Stimulated activated naive B cell treated with anti-CD40 and anti-IgM and Interleukin-4, amounts not matched to agents 10 μg/mL and 1 μg/mL and 100 μg/mL, for 72 hours (primary cell): ENCODE measurements at regions not wholly inside any gene's neighbourhood (a gene's known extent, or its start where the extent isn't known, plus 50 kb on each side); places are given as distances from the start of the nearest gene placed in this dataset.
"Not testable (repeated sequence)": the region's sequence is repeated elsewhere in the genome, so short reads cannot be mapped to it uniquely, and the experiment has no call there.

Experiments used
- ATAC-seq, 2 donors: fragments of 150-1000 bp; cut with Tn5 transposase; replicated peaks; 2 replicates each; pipeline ENCODE4 v1.10.0; 2021; ENCODE audit warnings: moderate library complexity in 1 of 2
- DNase-seq: peaks from one replicate; pipeline ENCODE4 v3.0.0; 2021
- H3K27ac Mint-ChIP-seq: one replicate; pipeline ENCODE4 v1.8.0; 2022; ENCODE audit warnings: mild to moderate bottlenecking, mixed read lengths
- H3K27me3 Mint-ChIP-seq, 2 donors: one replicate each; pipeline ENCODE4 v1.8.0; 2022; ENCODE audit warnings: mixed read lengths in 2 of 2
- H3K36me3 Mint-ChIP-seq, 2 donors: one replicate each; pipeline ENCODE4 v1.8.0; 2022; ENCODE audit warnings: mixed read lengths in 2 of 2, mild to moderate bottlenecking in 1 of 2
- H3K4me1 Mint-ChIP-seq, 2 donors: one replicate each; pipeline ENCODE4 v1.8.0; 2022; ENCODE audit warnings: mixed read lengths in 2 of 2, mild to moderate bottlenecking in 1 of 2
- H3K4me3 Mint-ChIP-seq, 2 donors: one replicate each; pipeline ENCODE4 v1.8.0; 2022; ENCODE audit warnings: mild to moderate bottlenecking in 2 of 2, mixed read lengths in 2 of 2, moderate library complexity in 1 of 2
- H3K9me3 Mint-ChIP-seq, 2 donors: one replicate each; pipeline ENCODE4 v1.8.0; 2022; ENCODE audit warnings: mixed read lengths in 2 of 2, mild to moderate bottlenecking in 1 of 2

DNA sequence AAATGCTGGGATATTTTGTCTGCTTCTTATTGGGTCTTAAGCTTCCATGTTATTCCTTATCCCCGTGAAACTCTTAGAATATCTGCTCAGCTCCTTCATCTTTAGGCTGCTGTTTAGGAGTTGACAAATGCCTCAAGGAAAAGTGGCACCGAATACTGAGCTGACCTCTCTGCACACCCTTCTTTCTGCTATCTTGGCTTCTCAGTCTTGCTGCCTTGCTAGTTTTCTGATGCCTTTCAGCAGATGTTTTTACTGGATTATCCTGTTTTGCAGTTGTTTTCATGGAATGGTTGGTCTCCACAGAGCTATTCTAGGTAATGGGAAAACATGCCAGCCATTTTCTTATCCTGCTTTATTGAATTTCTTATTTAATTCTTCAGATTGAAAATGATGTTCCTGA is 86.3 kb downstream of the GYPE start:
- no peak for DNase-seq
- Mint-ChIP-seq H3K36me3 (no peaks in the 10 kb centered on the region), H3K9me3 (no peaks in the 10 kb centered on the region), H3K27me3 (no peaks in the 10 kb centered on the region), H3K27ac (no peak overlapping the region), H3K4me1 (no peaks in the 10 kb centered on the region), H3K4me3 (no peak overlapping the region)
- ATAC-seq: no peak

DNA sequence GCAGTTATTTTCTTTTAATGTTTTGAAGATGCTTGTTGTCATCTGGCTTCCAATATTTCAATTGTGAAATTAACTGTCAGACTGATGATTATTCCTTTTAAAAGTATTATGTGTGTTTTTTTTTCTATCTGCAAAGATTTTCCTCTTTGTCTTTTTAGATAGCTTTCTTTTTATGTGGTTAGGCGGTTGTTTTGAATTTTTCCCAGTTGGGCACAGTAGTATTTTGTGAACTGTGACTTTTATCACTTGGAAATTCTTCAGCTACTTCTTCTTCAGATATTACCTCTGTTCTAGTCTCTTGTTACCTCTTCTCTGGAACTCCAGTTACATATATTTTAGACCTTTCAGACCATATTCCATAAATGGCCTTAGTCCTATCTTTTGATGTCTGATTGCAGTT is 87.5 kb downstream of the GYPE start:
- H3K9me3 Mint-ChIP-seq, DNase-seq, H3K27me3 Mint-ChIP-seq, H3K36me3 Mint-ChIP-seq, ATAC-seq, H3K27ac Mint-ChIP-seq, H3K4me3 Mint-ChIP-seq, H3K4me1 Mint-ChIP-seq: not testable (repeated sequence)

DNA sequence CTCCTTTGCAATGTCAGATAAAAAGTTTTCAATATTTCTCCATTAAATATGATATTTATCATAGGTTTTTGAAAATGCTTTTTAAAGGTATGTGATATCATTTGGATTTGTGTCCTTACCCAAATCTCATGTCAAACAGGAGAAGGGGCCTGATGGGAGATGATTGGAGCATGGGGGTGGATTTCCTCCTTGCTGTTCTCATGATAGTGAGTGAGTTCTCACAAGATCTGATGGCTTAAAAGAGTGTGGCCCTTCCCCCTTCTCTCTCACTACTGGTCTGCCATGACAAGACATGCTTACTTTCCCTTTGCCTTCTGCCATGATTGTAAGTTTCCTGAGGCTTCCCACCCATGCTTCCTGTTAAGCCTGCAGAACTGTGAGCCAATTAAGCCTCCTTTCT is 90.0 kb downstream of the GYPE start:
- H3K36me3 Mint-ChIP-seq, H3K27ac Mint-ChIP-seq, DNase-seq, H3K27me3 Mint-ChIP-seq, ATAC-seq, H3K4me1 Mint-ChIP-seq, H3K4me3 Mint-ChIP-seq, H3K9me3 Mint-ChIP-seq: not testable (repeated sequence)

DNA sequence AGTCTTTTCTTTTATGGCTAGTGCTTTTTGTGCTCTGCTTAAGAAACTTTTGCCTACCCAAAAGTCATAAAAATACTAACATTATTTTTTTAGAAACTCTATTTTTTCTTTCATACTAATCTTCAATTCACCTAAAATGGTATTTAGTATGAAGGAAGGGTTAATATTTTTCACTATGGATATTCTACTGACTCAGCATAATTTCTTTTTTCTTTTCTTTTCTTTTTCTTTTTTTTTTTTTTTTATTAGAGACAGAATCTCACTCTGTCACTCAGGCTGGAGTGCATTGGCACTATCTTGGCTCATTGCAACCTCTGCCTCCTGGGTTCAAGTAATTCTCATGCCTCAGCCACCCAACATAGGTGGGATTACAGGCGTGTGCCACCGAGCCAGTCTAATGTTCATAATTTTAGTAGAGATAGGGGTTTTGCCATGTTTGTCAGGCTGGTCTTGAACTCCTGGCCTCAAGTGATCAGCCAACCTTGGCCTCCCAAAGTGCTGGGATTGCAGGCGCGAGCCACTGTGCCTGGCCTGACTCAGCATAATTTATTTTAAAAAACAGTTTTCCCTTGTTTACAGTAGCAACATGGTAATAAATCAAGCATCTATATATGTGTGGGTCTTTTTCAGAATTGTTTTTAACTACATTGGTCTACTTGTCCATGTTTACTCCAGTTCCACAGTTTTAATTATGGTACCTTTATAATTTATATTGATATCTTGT is 91.8 kb downstream of the GYPE start:
- H3K9me3 Mint-ChIP-seq, H3K36me3 Mint-ChIP-seq, H3K4me3 Mint-ChIP-seq, H3K4me1 Mint-ChIP-seq, H3K27me3 Mint-ChIP-seq, H3K27ac Mint-ChIP-seq, ATAC-seq, DNase-seq: not testable (repeated sequence)

DNA sequence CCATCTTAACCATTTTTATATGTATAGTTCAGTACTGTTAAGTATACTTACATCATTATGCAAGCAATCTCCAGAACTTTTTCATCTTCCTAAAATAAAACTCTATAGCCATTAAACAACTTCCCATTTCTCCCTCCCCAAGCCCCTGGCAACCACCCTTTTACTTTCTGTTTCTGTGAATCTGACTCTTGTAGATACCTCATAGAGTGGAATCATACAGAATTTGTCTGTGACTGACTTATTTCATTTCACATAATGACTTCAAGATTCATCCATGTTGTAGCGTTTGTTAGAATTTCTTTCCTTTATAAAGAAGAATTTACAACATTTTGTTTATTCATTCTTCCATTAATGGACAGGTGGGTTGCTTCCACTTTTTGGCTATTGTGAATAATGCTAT is 91.2 kb upstream of the FREM3 start:
- H3K4me3 Mint-ChIP-seq, H3K36me3 Mint-ChIP-seq, H3K9me3 Mint-ChIP-seq, DNase-seq, H3K27me3 Mint-ChIP-seq, ATAC-seq, H3K27ac Mint-ChIP-seq: not testable (repeated sequence)
- H3K4me1 Mint-ChIP-seq: peaks cover 7 to 16% of the 10 kb centered on the region in 2 donors

DNA sequence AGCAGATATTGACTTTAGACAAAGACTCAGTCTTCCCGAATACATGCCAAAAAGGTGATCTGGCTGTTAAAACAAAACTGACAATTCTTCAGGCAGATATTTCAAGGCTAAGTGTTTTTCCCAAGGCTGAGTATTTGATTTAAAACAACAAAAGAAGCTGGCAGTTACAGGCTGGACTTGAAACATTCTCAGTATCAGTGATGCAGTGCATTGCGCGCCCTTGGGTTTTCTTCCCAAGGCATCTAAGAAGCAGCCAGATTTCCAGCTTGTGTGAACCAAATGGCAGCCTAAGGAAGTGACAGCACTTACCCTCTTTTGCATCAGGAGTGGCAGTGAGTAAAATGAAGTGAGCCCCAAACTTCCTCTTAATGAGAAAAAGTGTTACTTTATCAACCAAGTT is 90.0 kb upstream of the FREM3 start:
- not testable (repeated sequence) for H3K27ac Mint-ChIP-seq, H3K9me3 Mint-ChIP-seq, ATAC-seq, DNase-seq, H3K4me3 Mint-ChIP-seq, H3K27me3 Mint-ChIP-seq, H3K36me3 Mint-ChIP-seq
- H3K4me1 Mint-ChIP-seq: peaks cover 7 to 16% of the 10 kb centered on the region in 2 donors

DNA sequence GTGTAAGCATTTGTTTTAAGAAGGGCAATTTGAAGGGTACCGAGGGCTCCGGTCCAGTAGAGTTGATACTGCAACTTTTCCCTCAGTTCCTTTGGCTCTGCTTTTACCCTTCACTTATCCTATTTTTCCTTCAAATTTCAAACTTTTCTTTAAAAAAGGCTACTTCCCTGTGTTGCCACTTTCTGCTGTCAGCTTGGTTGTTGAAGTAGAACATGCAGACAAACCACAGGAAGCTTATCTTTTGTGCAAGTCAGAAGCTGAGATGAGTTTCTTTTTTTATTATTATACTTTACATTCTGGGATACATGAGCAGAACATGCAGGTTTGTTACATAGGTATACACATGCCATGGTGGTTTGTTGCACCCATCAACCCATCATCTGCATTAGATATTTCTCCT is 89.1 kb upstream of the FREM3 start:
- H3K4me3 Mint-ChIP-seq, H3K27me3 Mint-ChIP-seq, ATAC-seq, DNase-seq, H3K9me3 Mint-ChIP-seq, H3K36me3 Mint-ChIP-seq, H3K27ac Mint-ChIP-seq: not testable (repeated sequence)
- H3K4me1 Mint-ChIP-seq: peaks cover 7 to 16% of the 10 kb centered on the region in 2 donors

DNA sequence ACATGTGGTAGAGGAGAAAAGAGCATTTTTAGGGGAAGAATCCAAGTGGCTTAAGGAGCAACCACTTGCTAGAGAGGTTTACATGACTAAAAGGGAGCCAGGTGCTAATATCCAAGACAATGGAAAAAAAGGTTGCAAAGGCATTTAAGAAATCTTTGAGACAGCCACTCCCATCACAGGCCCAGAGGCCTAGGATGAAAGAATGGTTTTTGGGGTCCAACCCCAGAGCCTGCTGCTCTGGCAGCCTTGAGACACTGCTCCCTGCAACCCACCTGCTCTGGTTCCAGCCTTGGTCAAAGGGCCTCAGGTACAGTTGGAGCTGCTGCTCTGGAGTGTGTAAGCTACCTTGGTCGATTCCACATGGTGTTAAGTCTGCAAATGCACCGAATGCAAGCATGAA is 84.1 kb upstream of the FREM3 start:
- Mint-ChIP-seq H3K4me1 (peaks cover 2 to 6% of the 10 kb centered on the region in 2 donors), H3K27ac (no peak overlapping the region), H3K9me3 (peaks cover 7 to 8% of the 10 kb centered on the region in 2 donors), H3K27me3 (no peaks in the 10 kb centered on the region), H3K36me3 (peaks cover 0 to 8% of the 10 kb centered on the region in 2 donors), H3K4me3 (no peak overlapping the region)
- DNase-seq: no peak
- no peak for ATAC-seq

DNA sequence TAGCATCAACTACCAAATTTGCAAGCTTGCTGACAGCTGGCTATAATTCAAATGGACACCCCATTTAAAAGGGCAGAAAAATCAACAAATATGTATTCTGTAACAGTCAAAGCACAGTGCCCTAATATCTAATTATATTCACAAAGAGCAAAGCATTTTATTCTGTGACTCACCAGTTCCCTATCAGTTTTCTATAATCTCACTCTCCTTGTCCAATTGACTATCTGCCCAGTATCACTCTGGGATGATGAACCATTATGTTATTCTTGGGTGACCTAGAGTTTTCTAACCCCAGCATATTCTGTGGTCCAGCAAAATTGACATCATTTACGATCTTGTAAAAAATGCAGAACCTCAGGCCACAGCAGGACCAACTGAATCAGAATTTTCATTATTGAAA is 82.0 kb upstream of the FREM3 start:
- Mint-ChIP-seq H3K36me3 (peaks cover 0 to 8% of the 10 kb centered on the region in 2 donors), H3K27me3 (no peaks in the 10 kb centered on the region), H3K4me1 (no peaks in the 10 kb centered on the region), H3K4me3 (no peak overlapping the region), H3K27ac (no peak overlapping the region), H3K9me3 (peaks cover 7 to 8% of the 10 kb centered on the region in 2 donors)
- DNase-seq: no peak
- ATAC-seq: no peak

DNA sequence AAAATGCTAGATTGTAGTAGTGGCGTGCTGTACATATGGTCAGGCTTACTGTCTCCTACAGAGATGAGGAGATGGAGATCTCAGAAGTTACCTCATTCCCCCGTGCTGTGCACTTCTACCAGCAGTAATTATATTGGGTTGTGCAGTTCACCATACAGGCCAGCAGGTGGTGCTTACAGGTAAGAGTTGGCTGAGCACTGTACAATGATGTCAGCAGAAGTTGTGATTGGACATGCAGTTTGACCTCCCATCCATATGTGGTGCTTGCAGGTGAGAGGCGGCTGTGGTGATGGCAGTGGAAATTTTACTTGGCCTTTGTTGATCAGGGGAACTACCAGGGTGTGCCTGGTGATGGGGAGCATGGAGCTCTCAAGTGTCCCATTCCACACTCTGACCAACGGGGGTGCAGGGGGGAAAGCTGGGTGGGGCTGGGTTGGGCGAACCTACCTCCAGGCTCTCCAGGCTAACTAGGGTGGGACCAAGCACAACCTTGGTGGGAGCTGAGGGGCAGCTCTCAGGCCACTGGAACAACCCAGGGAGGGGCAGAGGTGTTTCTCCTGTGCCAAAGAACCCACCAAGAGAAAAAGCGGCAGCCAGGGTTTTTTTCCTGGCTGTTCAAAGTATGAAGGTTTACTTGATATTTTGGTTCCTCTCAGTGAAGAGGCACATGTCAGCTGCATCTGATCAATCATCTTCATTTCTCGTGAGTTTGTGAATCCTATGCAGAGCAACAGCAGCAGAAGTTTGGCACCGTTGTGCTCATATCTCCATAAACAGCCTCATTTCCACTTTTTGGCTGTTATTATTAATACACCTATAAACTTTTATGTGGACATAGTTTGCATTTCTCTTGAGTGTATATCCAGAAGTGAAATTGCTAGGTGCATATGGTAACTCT is 73.8 kb upstream of the FREM3 start:
- peaks cover 0 to 2% of the 10 kb centered on the region in 2 donors for H3K9me3 Mint-ChIP-seq
- no peak overlapping the region for H3K4me3 Mint-ChIP-seq
- ATAC-seq (peak; percentile 98), DNase-seq (peak; percentile 49)
- no peaks in the 10 kb centered on the region for H3K36me3 Mint-ChIP-seq
- H3K27ac Mint-ChIP-seq: no peak overlapping the region
- H3K27me3 Mint-ChIP-seq: no peaks in the 10 kb centered on the region
- H3K4me1 Mint-ChIP-seq: peaks cover 7 to 11% of the 10 kb centered on the region in 2 donors

DNA sequence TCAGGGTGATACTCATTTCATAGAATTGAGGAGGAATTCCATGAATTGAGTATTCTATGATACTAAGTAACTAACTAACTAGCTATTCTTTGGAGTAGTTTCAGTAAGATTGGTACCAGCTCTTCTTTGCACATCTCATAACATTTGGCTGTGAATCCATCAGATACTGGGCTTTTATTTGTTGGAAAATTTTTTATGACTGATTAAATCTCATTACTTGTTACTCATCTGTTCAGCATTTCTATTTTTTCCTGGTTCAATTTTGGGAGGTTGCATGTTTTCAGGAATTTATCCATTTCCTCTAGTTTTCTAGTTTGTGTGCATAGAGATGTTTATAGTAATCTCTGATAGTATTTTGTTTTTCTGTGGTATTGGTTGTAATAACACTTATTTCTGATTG is 70.8 kb upstream of the FREM3 start:
- Mint-ChIP-seq H3K27ac (no peak overlapping the region), H3K4me3 (no peak overlapping the region), H3K36me3 (no peaks in the 10 kb centered on the region), H3K9me3 (peaks cover 0 to 2% of the 10 kb centered on the region in 2 donors), H3K27me3 (no peaks in the 10 kb centered on the region), H3K4me1 (peaks cover 7 to 14% of the 10 kb centered on the region in 2 donors)
- ATAC-seq (no peak), DNase-seq (no peak)

DNA sequence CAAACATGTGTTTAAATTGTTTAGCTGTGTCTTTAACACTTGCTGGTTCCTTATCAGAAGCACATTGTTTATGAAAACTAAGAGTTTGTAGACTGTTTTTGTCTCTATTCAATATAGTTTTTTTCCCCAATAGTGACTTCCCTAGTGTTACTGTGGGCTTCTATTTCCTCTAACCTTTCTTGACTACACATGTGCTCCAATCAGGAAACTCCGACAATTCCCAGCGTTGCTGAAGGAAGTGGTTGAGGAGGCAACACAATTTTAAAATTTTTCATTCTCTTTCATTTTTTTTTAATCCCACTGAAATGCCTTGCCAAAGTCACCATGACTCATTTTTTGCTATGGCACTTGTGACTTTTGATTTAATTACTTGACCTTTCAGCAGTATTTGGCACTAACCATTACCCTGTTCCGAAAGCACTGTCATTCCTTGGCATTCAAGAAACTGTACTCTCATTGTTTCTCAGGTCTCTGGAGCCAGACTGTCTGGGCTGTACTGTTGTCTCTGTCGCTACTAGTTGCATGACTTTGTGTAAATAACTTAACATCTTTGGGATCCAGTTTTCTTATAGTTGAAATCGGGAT is 67.6 kb upstream of the FREM3 start:
- no peaks in the 10 kb centered on the region for H3K27me3 Mint-ChIP-seq
- no peak overlapping the region for H3K27ac Mint-ChIP-seq
- no peaks in the 10 kb centered on the region for H3K36me3 Mint-ChIP-seq
- no peak for DNase-seq
- no peak for ATAC-seq
- no peak overlapping the region for H3K4me3 Mint-ChIP-seq
- H3K9me3 Mint-ChIP-seq: no peaks in the 10 kb centered on the region
- peaks cover 0 to 5% of the 10 kb centered on the region in 2 donors for H3K4me1 Mint-ChIP-seq

DNA sequence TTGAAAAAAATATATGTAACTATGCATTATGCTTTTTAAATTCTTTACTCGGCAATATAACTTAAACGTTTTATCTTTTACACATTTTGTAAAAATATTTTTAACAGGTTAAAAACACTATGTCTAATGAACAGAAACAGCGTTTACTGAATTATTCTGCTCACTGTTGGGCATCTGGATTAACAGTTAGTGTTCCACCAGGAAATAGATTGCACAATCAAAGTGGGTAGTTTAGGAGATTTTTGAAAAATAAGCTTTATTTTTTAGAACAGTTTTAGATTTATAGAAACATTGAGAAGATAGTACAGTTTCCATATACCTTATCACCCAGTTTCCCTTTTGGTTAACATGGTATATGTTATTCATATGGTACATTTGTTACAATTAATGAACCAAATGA is 63.1 kb upstream of the FREM3 start:
- H3K4me3 Mint-ChIP-seq: no peak overlapping the region
- DNase-seq: no peak
- H3K36me3 Mint-ChIP-seq: no peaks in the 10 kb centered on the region
- no peak for ATAC-seq
- no peaks in the 10 kb centered on the region for H3K27me3 Mint-ChIP-seq
- H3K27ac Mint-ChIP-seq: no peak overlapping the region
- H3K9me3 Mint-ChIP-seq: no peaks in the 10 kb centered on the region
- peaks cover 0 to 5% of the 10 kb centered on the region in 2 donors for H3K4me1 Mint-ChIP-seq

DNA sequence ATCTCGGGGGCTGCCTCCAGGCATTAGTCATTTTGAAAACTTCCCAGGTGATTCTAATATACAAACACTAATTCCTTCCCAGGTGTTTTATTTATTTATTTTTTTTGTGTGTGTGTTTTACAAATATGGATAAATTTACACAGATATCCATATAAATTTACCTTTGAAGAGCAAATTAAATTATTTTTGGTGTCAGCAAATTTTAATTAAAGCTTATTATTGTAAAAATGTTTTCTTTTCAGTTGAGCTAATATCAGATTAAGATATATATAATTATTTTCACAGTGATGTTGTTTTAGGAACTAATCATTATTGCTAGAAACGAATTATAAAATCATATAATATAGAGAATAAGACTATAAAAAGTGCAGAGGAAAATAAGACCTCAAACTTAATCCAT is 62.0 kb upstream of the FREM3 start:
- H3K36me3 Mint-ChIP-seq: no peaks in the 10 kb centered on the region
- no peaks in the 10 kb centered on the region for H3K9me3 Mint-ChIP-seq
- H3K27me3 Mint-ChIP-seq: no peaks in the 10 kb centered on the region
- H3K27ac Mint-ChIP-seq: no peak overlapping the region
- DNase-seq (no peak), ATAC-seq (no peak)
- H3K4me3 Mint-ChIP-seq: no peak overlapping the region
- H3K4me1 Mint-ChIP-seq: peaks cover 0 to 5% of the 10 kb centered on the region in 2 donors
